IMR-90 (cell line): ENCODE measurements at regions not wholly inside any gene's neighbourhood (a gene's known extent, or its start where the extent isn't known, plus 50 kb on each side); places are given as distances from the start of the nearest gene placed in this dataset.

Experiments
- ATAC-seq: fragments of 200-7000 bp; cut with Tn5 transposase; 2 replicates; pipeline ENCODE4 v1.9.1; 2020; ENCODE audit warnings: low read depth, mild to moderate bottlenecking, moderate library complexity
- BruUV-seq: library from RNA; stranded (reverse); fragments of 400-500 nt; replicated peaks from 2 replicates; lab custom pipeline; 2021; lab: Mats Ljungman, UMichigan
- CTCF ChIA-PET: fragments of 300-600 bp; formaldehyde crosslinking; extraction: SDS; loops from one replicate; lab custom pipeline; 2021; ENCODE audit warnings: antibody characterized with exemption; lab: Yijun Ruan, JAX
- POLR2A ChIA-PET: fragments of 300-600 bp; sonication (Branson Sonifier 250); formaldehyde crosslinking; loops from one replicate; lab custom pipeline; 2022; ENCODE audit warnings: antibody characterized with exemption; ENCODE audit not compliant: unreplicated experiment; lab: Charles Lee
- DNase-seq: peaks from one replicate; pipeline ENCODE4 v3.0.0; 2013
- H2AFZ ChIP-seq: replicated peaks from 2 replicates; pipeline ENCODE3; 2013; ENCODE audit warnings: low read length, mild to moderate bottlenecking; ENCODE audit not compliant: poor library complexity
- H2AK5ac ChIP-seq: 2 replicates; pipeline ENCODE4 v1.6.1; 2013; ENCODE audit warnings: low read depth, low read length, inconsistent platforms
- H2AK9ac ChIP-seq: replicated peaks from 2 replicates; pipeline ENCODE3; 2013; ENCODE audit warnings: mild to moderate bottlenecking, low read depth, low read length, moderate library complexity; ENCODE audit not compliant: poor library complexity
- H2BK120ac ChIP-seq: 2 replicates; pipeline ENCODE4 v1.6.1; 2013; ENCODE audit warnings: low read depth, low read length, inconsistent platforms
- H2BK15ac ChIP-seq: 3 replicates; pipeline ENCODE4 v1.6.1; 2013; ENCODE audit warnings: low read depth, low read length, inconsistent platforms
- H2BK20ac ChIP-seq: 2 replicates; pipeline ENCODE4 v1.6.1; 2013; ENCODE audit warnings: low read depth, mild to moderate bottlenecking, inconsistent platforms, low read length, moderate library complexity
- H2BK5ac ChIP-seq: 2 replicates; pipeline ENCODE4 v1.6.1; 2013; ENCODE audit warnings: mild to moderate bottlenecking, low read depth, low read length, inconsistent platforms; ENCODE audit not compliant: poor library complexity, severe bottlenecking
- H3K14ac ChIP-seq: replicated peaks from 2 replicates; pipeline ENCODE4 v1.6.1; 2013; ENCODE audit warnings: low read depth, low read length, inconsistent platforms
- H3K18ac ChIP-seq: 2 replicates; pipeline ENCODE4 v1.6.1; 2013; ENCODE audit warnings: low read depth, low read length, control low read depth
- H3K23ac ChIP-seq: 2 replicates; pipeline ENCODE4 v1.6.1; 2013; ENCODE audit warnings: low read depth, low read length, inconsistent platforms
- H3K27ac ChIP-seq: 2 replicates; pipeline ENCODE4 v1.5.1; 2013; ENCODE audit warnings: mild to moderate bottlenecking, control low read depth, low read length; ENCODE audit not compliant: insufficient read depth
- H3K27me3 ChIP-seq: 2 replicates; pipeline ENCODE4 v1.6.1; 2013; ENCODE audit warnings: low read length; ENCODE audit not compliant: control insufficient read depth, insufficient read depth
- H3K36me3 ChIP-seq: 2 replicates; pipeline ENCODE4 v1.6.1; 2013; ENCODE audit warnings: low read length, mixed read lengths; ENCODE audit not compliant: control insufficient read depth, insufficient read depth
- H3K4ac ChIP-seq: 2 replicates; pipeline ENCODE4 v1.6.1; 2013; ENCODE audit warnings: low read depth, low read length, inconsistent platforms
- H3K4me1 ChIP-seq: 2 replicates; pipeline ENCODE4 v1.6.1; 2013; ENCODE audit warnings: low read length, mixed read lengths; ENCODE audit not compliant: control insufficient read depth, insufficient read depth
- H3K4me2 ChIP-seq: 2 replicates; pipeline ENCODE4 v1.6.1; 2013; ENCODE audit warnings: low read depth, mild to moderate bottlenecking, control low read depth, low read length, moderate library complexity
- H3K4me3 ChIP-seq: 2 replicates; pipeline ENCODE4 v1.5.1; 2013; ENCODE audit warnings: low read depth, mild to moderate bottlenecking, control low read depth, low read length, moderate library complexity; ENCODE audit not compliant: insufficient read depth
- H3K56ac ChIP-seq: 2 replicates; pipeline ENCODE4 v1.6.1; 2013; ENCODE audit warnings: low read length, inconsistent platforms; ENCODE audit not compliant: insufficient read depth; ENCODE audit errors: extremely low read depth
- H3K79me1 ChIP-seq, 2 experiments: 2 replicates each; pipeline ENCODE4 v1.6.1; 2013; ENCODE audit warnings: low read length in 2 of 2, inconsistent platforms in 1 of 2, low read depth in 1 of 2
- H3K9ac ChIP-seq: 2 replicates; pipeline ENCODE4 v1.6.1; 2013; ENCODE audit warnings: low read depth, low read length, control low read depth
- H3K9me1 ChIP-seq: 2 replicates; pipeline ENCODE4 v1.6.1; 2013; ENCODE audit warnings: low read length, inconsistent platforms; ENCODE audit not compliant: insufficient read depth
- H3K9me3 ChIP-seq: 2 replicates; pipeline ENCODE4 v1.6.1; 2013; ENCODE audit warnings: low read length; ENCODE audit not compliant: control insufficient read depth, insufficient read depth
- H4K20me1 ChIP-seq: 2 replicates; pipeline ENCODE4 v1.6.1; 2013; ENCODE audit warnings: low read length, inconsistent platforms; ENCODE audit not compliant: insufficient read depth
- H4K5ac ChIP-seq: 2 replicates; pipeline ENCODE4 v1.6.1; 2013; ENCODE audit warnings: mild to moderate bottlenecking, low read depth, low read length, control low read depth
- H4K8ac ChIP-seq, 2 experiments: 2 replicates each; pipeline ENCODE4 v1.6.1; 2013; ENCODE audit warnings: low read depth in 2 of 2, low read length in 2 of 2, control low read depth in 1 of 2, inconsistent platforms in 1 of 2
- H4K91ac ChIP-seq: 2 replicates; pipeline ENCODE4 v1.6.1; 2013; ENCODE audit warnings: low read depth, low read length, inconsistent platforms; ENCODE audit not compliant: insufficient read depth
- BHLHE40 ChIP-seq: fragments of 150-350 bp; IDR thresholded peaks from 2 replicates; pipeline ENCODE4 v1.6.1; 2016; ENCODE audit warnings: mild to moderate bottlenecking, low read depth, low read length
- CEBPB ChIP-seq: IDR thresholded peaks from 2 replicates; pipeline ENCODE4 v1.6.1; 2012; ENCODE audit warnings: low read depth, low read length, improper control_type of control experiment
- CHD1 ChIP-seq: IDR thresholded peaks from 2 replicates; pipeline ENCODE4 v1.6.1; 2012; ENCODE audit warnings: low read depth, low read length, improper control_type of control experiment
- CTCF ChIP-seq: conservative IDR thresholded peaks from 2 replicates; pipeline ENCODE4 v1.5.1; 2012; ENCODE audit warnings: mild to moderate bottlenecking, low read depth, low read length, improper control_type of control experiment
- ELK1 ChIP-seq: fragments of 150-350 bp; IDR thresholded peaks from 2 replicates; pipeline ENCODE4 v1.6.1; 2016; ENCODE audit warnings: low read depth, mild to moderate bottlenecking, low read length, moderate library complexity, borderline replicate concordance
- FOS ChIP-seq: fragments of 150-350 bp; IDR thresholded peaks from 2 replicates; pipeline ENCODE4 v1.6.1; 2016; ENCODE audit warnings: low read depth, low read length
- MAFK ChIP-seq: IDR thresholded peaks from 2 replicates; pipeline ENCODE4 v1.6.1; 2012; ENCODE audit warnings: low read depth, low read length, improper control_type of control experiment
- MAZ ChIP-seq: IDR thresholded peaks from 2 replicates; pipeline ENCODE4 v1.6.1; 2012; ENCODE audit warnings: low read depth, mild to moderate bottlenecking, low read length, improper control_type of control experiment, moderate library complexity, borderline replicate concordance
- MXI1 ChIP-seq: IDR thresholded peaks from 2 replicates; pipeline ENCODE4 v1.6.1; 2012; ENCODE audit warnings: low read depth, mild to moderate bottlenecking, low read length, moderate library complexity, borderline replicate concordance
- NFE2L2 ChIP-seq: fragments of 150-350 bp; IDR thresholded peaks from 2 replicates; pipeline ENCODE4 v1.6.1; 2016; ENCODE audit warnings: low read depth, mild to moderate bottlenecking, low read length
- POLR2A ChIP-seq: IDR thresholded peaks from 2 replicates; pipeline ENCODE4 v1.6.1; 2012; ENCODE audit warnings: mild to moderate bottlenecking, low read depth, low read length
- RAD21 ChIP-seq: IDR thresholded peaks from 2 replicates; pipeline ENCODE4 v1.6.1; 2012; ENCODE audit warnings: low read length, improper control_type of control experiment
- RCOR1 ChIP-seq: IDR thresholded peaks from 2 replicates; pipeline ENCODE4 v1.6.1; 2012; ENCODE audit warnings: mild to moderate bottlenecking, low read length, improper control_type of control experiment; ENCODE audit not compliant: insufficient replicate concordance
- RFX5 ChIP-seq: IDR thresholded peaks from 2 replicates; pipeline ENCODE4 v1.8.0; 2012; ENCODE audit warnings: low read depth, mild to moderate bottlenecking, low read length, moderate library complexity
- SMC3 ChIP-seq: fragments of 150-350 bp; IDR thresholded peaks from 2 replicates; pipeline ENCODE4 v1.6.1; 2016; ENCODE audit warnings: low read depth, mild to moderate bottlenecking, antibody characterized with exemption, low read length, moderate library complexity
- USF2 ChIP-seq: fragments of 150-350 bp; IDR thresholded peaks from 2 replicates; pipeline ENCODE4 v1.6.1; 2017; ENCODE audit warnings: mild to moderate bottlenecking, antibody characterized with exemption, low read length, low read depth
- WGBS, 2 experiments: methylation state at CpG; one replicate each; pipeline versions ENCODE4 v1.1.5 to v1.1.7; 2013; ENCODE audit warnings: missing lambda C conversion rate in 2 of 2; ENCODE audit not compliant: insufficient read length in 1 of 2; ENCODE audit errors: extremely low coverage in 2 of 2; 5-methylcytosine and 5-hydroxymethylcytosine counted together
- dilution Hi-C: fragments of 300-500 bp; cut with HindIII; formaldehyde crosslinking; loops from one replicate; pipeline ENCODE4 v1.14.3; 2018; ENCODE audit warnings: low sequenced_read_pairs; ENCODE audit not compliant: unreplicated experiment
- in situ Hi-C: fragments of 300-500 bp; cut with MboI; formaldehyde crosslinking; loops from 3 replicates; pipeline ENCODE4 v1.14.3; 2019; ENCODE audit warnings: low sequenced_read_pairs, inconsistent platforms, mixed read lengths
- intact Hi-C: fragments of 100-400 bp; cut with micrococcal nuclease; formaldehyde crosslinking; loops from 2 replicates; pipeline ENCODE4 v1.10.0; 2022

GRCh38 chr3:118476885-118477618 lies 557.6 kb downstream of the IGSF11 start:
- no peaks in the 10 kb centered on the region for H3K9me1 ChIP-seq
- peaks cover 3% of the 10 kb centered on the region; the same call in 1 of the 2 replicates for H3K9me3 ChIP-seq
- ATAC-seq, result no peak
- H3K18ac ChIP-seq, result no peak overlapping the region
- H3K9ac ChIP-seq, result no peak overlapping the region
- H3K56ac ChIP-seq, result no peak overlapping the region
- intact Hi-C loops, result no loop called here
- H3K23ac ChIP-seq, result no peak overlapping the region
- H2BK20ac ChIP-seq, result no peak overlapping the region
- no TSS peak for BruUV-seq
- no CpG with 5 or more reads among the region's 2 CpGs for WGBS, 2 experiments
- no peak overlapping the region for H2BK5ac ChIP-seq
- ChIA-PET CTCF (no interaction called here), POLR2A (no interaction called here)
- no peaks in the 10 kb centered on the region for H3K4me1 ChIP-seq
- H3K4me3 ChIP-seq, result no peak overlapping the region
- no peak overlapping the region for H2AK9ac ChIP-seq
- no peak overlapping the region for H3K27ac ChIP-seq
- H3K79me1 ChIP-seq, result no peaks in the 10 kb centered on the region
- dilution Hi-C loops, result no loop called here
- H2AFZ ChIP-seq, result no peak overlapping the region
- H3K14ac ChIP-seq, result no peak overlapping the region
- H4K91ac ChIP-seq, result no peak overlapping the region
- DNase-seq, result no peak
- in situ Hi-C loops, result no loop called here
- no peaks in the 10 kb centered on the region for H3K27me3 ChIP-seq
- no peaks in the 10 kb centered on the region for H3K36me3 ChIP-seq
- no peak overlapping the region for H2BK15ac ChIP-seq
- TF ChIP-seq MXI1 (no peak), POLR2A (no peak), RAD21 (no peak), CEBPB (no peak), RFX5 (no peak), MAFK (no peak), ELK1 (no peak), MAZ (no peak), RCOR1 (no peak), SMC3 (no peak), NFE2L2 (no peak), CHD1 (no peak), FOS (no peak), USF2 (no peak), CTCF (no peak), BHLHE40 (no peak)
- H4K20me1 ChIP-seq, result no peaks in the 10 kb centered on the region
- H2AK5ac ChIP-seq, result no peak overlapping the region
- no peak overlapping the region for H3K4ac ChIP-seq
- no peak overlapping the region for H3K4me2 ChIP-seq
- no peak overlapping the region for H2BK120ac ChIP-seq
- H4K8ac ChIP-seq, result no peak overlapping the region
- H4K5ac ChIP-seq, result no peak overlapping the region
